Ishikawa (cell line): ENCODE measurements at regions not wholly inside any gene's neighbourhood (a gene's known extent, or its start where the extent isn't known, plus 50 kb on each side); places are given as distances from the start of the nearest gene placed in this dataset.

Source experiments
- CEBPB ChIP-seq: IDR thresholded peaks from 2 replicates; pipeline ENCODE4 v1.6.1; 2012
- EGR1 ChIP-seq: IDR thresholded peaks from 2 replicates; pipeline ENCODE4 v1.6.1; 2012
- EP300 ChIP-seq: IDR thresholded peaks from 2 replicates; pipeline ENCODE4 v1.6.1; 2012; ENCODE audit warnings: borderline replicate concordance
- NFIC ChIP-seq: IDR thresholded peaks from 2 replicates; pipeline ENCODE4 v1.6.1; 2012
- ZBTB7A ChIP-seq: IDR thresholded peaks from 2 replicates; pipeline ENCODE4 v1.6.1; 2012; ENCODE audit warnings: low read depth

DNA sequence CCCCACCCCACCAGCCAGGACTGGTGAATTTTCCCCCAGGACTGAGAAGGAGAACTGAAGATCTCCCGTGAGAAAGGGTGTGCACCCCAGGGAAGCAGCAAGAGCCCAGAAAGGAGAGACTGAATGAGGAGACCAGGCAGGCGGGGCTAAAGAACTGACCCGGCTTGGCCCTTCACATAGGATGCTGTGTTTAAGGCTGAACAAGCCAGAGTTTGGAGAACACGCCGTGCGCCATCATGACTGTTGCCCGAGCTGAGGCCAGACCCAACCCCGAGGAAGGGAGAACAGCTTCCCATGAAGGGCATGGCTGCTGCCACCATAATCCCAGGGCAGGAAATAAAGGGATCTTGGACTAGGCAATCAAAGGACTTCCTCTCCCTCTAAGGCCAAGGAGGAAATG, 104.7 kb upstream of the SRSF6 start:
- TF ChIP-seq CEBPB: no peak
- no peak for TF ChIP-seq EP300
- no peak for TF ChIP-seq NFIC
- TF ChIP-seq EGR1: no peak
- no peak for TF ChIP-seq ZBTB7A
